ENCODE measurements at regions not wholly inside any gene's neighbourhood (a gene's known extent, or its start where the extent isn't known, plus 50 kb on each side); places are given as distances from the start of the nearest gene placed in this dataset.

DNA sequence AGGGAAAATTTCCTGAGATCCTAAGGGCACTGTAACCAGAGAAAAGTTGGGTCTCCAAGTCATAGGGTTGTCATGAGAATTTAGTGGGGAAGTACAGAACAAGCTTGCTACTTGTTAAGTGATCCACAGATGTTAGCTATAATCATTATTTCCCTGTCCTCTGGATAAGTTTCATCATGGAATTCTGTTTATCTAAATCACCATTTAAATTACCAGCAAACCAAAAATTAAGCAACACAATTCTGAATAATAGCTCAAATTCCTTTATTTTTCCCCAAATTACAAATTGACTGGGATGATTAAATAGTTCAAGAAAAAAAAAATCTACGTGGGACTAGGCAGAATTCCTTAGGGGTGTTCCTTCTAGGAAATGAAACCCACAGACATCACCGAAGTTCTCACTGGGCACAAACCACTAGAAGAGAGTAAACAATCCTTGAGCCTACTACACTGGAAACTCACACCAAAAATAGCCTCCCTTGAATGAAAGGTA is 159.5 kb downstream of the COL6A3 start:
- Histone ChIP-seq H3K36me3 (ENCODE audit: control insufficient read depth, insufficient read depth, low read length) (no peaks in the 10 kb centered on the region), H3K27me3 (ENCODE audit: control insufficient read depth, insufficient read depth, low read length) (no peaks in the 10 kb centered on the region), H3K4me3 (ENCODE audit: low read depth, low read length) (no peak overlapping the region)
- DNase-seq (ENCODE audit: low read depth) (no peak), FAIRE-seq (no peak)
- TF ChIP-seq, protein P1, sequence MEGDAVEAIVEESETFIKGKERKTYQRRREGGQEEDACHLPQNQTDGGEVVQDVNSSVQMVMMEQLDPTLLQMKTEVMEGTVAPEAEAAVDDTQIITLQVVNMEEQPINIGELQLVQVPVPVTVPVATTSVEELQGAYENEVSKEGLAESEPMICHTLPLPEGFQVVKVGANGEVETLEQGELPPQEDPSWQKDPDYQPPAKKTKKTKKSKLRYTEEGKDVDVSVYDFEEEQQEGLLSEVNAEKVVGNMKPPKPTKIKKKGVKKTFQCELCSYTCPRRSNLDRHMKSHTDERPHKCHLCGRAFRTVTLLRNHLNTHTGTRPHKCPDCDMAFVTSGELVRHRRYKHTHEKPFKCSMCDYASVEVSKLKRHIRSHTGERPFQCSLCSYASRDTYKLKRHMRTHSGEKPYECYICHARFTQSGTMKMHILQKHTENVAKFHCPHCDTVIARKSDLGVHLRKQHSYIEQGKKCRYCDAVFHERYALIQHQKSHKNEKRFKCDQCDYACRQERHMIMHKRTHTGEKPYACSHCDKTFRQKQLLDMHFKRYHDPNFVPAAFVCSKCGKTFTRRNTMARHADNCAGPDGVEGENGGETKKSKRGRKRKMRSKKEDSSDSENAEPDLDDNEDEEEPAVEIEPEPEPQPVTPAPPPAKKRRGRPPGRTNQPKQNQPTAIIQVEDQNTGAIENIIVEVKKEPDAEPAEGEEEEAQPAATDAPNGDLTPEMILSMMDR (IDR thresholded peaks at IDR 0.05; ENCODE audit: insufficient read depth, low read length, severe bottlenecking), result no peak

DNA sequence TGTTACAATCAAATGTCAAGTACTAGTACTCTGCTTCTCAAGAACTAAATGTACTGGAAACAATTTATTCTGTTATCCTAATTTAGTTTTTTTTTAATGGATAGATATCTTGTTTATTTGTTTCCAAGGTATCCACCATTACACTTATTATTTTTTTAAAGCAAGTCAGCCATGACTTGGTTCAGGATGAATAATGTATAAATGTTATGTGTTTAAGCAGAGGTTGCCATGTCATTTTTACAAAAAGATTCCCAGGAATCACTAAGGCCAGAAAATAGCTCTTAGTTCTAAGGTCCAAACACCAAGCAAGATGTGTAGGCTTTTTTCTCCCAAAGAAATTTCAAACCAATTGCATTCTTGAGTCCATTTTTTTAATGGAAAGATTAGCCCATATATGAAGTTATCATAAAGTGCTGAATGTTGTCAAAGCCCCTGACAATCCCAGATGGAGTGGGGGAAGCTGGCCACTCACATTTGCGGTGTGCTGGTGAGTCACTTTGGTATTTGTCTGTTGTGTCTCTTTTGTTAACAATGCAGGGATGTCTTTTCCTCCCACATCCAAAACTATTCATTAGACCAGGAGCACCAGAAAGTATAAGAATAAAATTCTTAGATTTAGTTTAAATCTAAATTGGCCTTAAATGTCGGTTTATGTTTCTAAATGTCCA is 158.9 kb downstream of the COL6A3 start:
- no peak for FAIRE-seq
- Histone ChIP-seq H3K27me3 (ENCODE audit: control insufficient read depth, insufficient read depth, low read length) (no peaks in the 10 kb centered on the region), H3K36me3 (ENCODE audit: control insufficient read depth, insufficient read depth, low read length) (no peaks in the 10 kb centered on the region), H3K4me3 (ENCODE audit: low read depth, low read length) (no peak overlapping the region)
- peak; percentile 55 for DNase-seq (ENCODE audit: low read depth)
- TF ChIP-seq, protein P1 (IDR thresholded peaks at IDR 0.05; ENCODE audit: insufficient read depth, low read length, severe bottlenecking), result no peak

- no peak for FAIRE-seq
- DNase-seq (ENCODE audit: low read depth), result peak; percentile 40
- H3K36me3 ChIP-seq (ENCODE audit: control insufficient read depth, insufficient read depth, low read length), result no peaks in the 10 kb centered on the region
- H3K27me3 ChIP-seq (ENCODE audit: control insufficient read depth, insufficient read depth, low read length), result no peaks in the 10 kb centered on the region
- H3K4me3 ChIP-seq (ENCODE audit: low read depth, low read length), result no peak overlapping the region
- TF ChIP-seq, protein P1 (IDR thresholded peaks at IDR 0.05; ENCODE audit: insufficient read depth, low read length, severe bottlenecking), result no peak
Observed at GRCh38 chr2:237256887-237257286, 157.1 kb downstream of the COL6A3 start.

DNA sequence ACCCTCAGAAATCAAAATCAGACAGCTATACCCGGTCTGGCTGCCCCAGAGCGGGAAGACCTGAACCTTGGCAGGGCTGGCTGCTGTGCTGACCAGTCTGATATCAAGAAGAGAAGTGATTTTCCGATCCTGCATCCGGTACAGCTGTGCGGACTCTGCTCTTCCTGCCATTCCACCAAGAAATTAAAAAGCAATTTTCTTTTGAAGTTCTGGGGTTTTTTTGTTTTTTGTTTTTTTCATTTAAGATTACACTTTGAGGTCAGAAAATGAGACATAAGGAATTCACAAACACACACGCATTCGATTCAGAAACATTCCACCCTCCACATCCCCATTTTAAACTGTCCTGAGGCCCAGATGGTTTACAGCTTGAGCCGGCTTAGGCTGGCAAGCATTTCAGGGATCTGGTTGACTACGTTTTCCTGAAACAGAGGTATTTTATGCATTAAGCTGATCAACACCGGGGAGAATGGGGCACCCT is 156.5 kb downstream of the COL6A3 start:
- Histone ChIP-seq H3K27me3 (ENCODE audit: control insufficient read depth, insufficient read depth, low read length) (no peaks in the 10 kb centered on the region), H3K36me3 (ENCODE audit: control insufficient read depth, insufficient read depth, low read length) (no peaks in the 10 kb centered on the region), H3K4me3 (ENCODE audit: low read depth, low read length) (no peak overlapping the region)
- DNase-seq (ENCODE audit: low read depth), result no peak
- TF ChIP-seq, protein P1 (IDR thresholded peaks at IDR 0.05; ENCODE audit: insufficient read depth, low read length, severe bottlenecking), result no peak
- no peak for FAIRE-seq

DNA sequence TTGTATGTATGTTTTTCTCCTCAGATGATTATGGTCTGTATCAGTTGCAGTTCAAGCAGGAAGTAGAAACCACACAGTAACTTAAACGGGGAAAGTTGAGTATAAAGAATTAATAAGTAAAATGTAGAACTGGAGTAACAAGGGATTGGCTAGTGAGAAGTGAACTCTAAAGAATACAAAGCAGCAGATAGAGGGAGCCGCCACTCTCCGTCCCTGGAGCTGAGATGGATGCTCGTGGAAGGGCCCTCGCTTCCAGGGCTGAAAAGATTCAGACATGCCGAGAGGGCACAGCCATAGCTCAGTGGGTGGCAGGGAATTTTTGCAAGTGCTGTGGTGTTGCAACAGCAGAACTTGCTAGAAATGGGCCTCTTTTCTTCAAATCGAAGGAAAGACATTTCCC is 155.8 kb downstream of the COL6A3 start:
- no peak overlapping the region for H3K4me3 ChIP-seq (ENCODE audit: low read depth, low read length)
- no peak for FAIRE-seq
- no peaks in the 10 kb centered on the region for H3K27me3 ChIP-seq (ENCODE audit: control insufficient read depth, insufficient read depth, low read length)
- no peak for DNase-seq (ENCODE audit: low read depth)
- TF ChIP-seq, protein P1 (IDR thresholded peaks at IDR 0.05; ENCODE audit: insufficient read depth, low read length, severe bottlenecking), result no peak
- no peaks in the 10 kb centered on the region for H3K36me3 ChIP-seq (ENCODE audit: control insufficient read depth, insufficient read depth, low read length)

- DNase-seq (ENCODE audit: low read depth), result no peak
- H3K27me3 ChIP-seq (ENCODE audit: control insufficient read depth, insufficient read depth, low read length), result no peaks in the 10 kb centered on the region
- no peak for FAIRE-seq
- no peak overlapping the region for H3K4me3 ChIP-seq (ENCODE audit: low read depth, low read length)
- H3K36me3 ChIP-seq (ENCODE audit: control insufficient read depth, insufficient read depth, low read length), result no peaks in the 10 kb centered on the region
- TF ChIP-seq, protein P1 (IDR thresholded peaks at IDR 0.05; ENCODE audit: insufficient read depth, low read length, severe bottlenecking), result no peak
Observed at GRCh38 chr2:237258615-237259014, 155.3 kb downstream of the COL6A3 start.
